H9 (cell line): ENCODE measurements at regions not wholly inside any gene's neighbourhood (a gene's known extent, or its start where the extent isn't known, plus 50 kb on each side); places are given as distances from the start of the nearest gene placed in this dataset.

ENCODE experiments used
- DNase-seq: peaks from one replicate; pipeline ENCODE4 v3.0.0-alpha.2; 2017
- H2AFZ ChIP-seq: one replicate; pipeline ENCODE4 v1.6.1; 2013; ENCODE audit warnings: mild to moderate bottlenecking, low read length, control low read depth, moderate library complexity
- H2AK5ac ChIP-seq: 2 replicates; pipeline ENCODE4 v1.6.1; 2013; ENCODE audit warnings: low read length, control low read depth, mixed read lengths; ENCODE audit not compliant: insufficient read length
- H2BK120ac ChIP-seq: one replicate; pipeline ENCODE4 v1.6.1; 2013; ENCODE audit warnings: low read depth, mild to moderate bottlenecking, low read length, control low read depth, inconsistent platforms; ENCODE audit not compliant: poor library complexity, severe bottlenecking
- H2BK12ac ChIP-seq: 2 replicates; pipeline ENCODE4 v1.6.1; 2013; ENCODE audit warnings: low read length, control low read depth, mixed read lengths, low read depth; ENCODE audit not compliant: insufficient read length
- H2BK15ac ChIP-seq: 2 replicates; pipeline ENCODE4 v1.6.1; 2013; ENCODE audit warnings: low read depth, low read length, control low read depth
- H2BK20ac ChIP-seq: one replicate; pipeline ENCODE4 v1.6.1; 2013; ENCODE audit warnings: low read depth, mild to moderate bottlenecking, low read length, control low read depth, inconsistent platforms; ENCODE audit not compliant: poor library complexity, severe bottlenecking
- H2BK5ac ChIP-seq: 2 replicates; pipeline ENCODE4 v1.6.1; 2013; ENCODE audit warnings: low read length, control low read depth, mixed read lengths; ENCODE audit not compliant: insufficient read length
- H3K14ac ChIP-seq: 2 replicates; pipeline ENCODE4 v1.6.1; 2013; ENCODE audit warnings: low read length, control low read depth; ENCODE audit not compliant: insufficient read depth
- H3K18ac ChIP-seq: 2 replicates; pipeline ENCODE4 v1.6.1; 2013; ENCODE audit warnings: low read depth, mild to moderate bottlenecking, mixed read lengths, low read length, control low read depth; ENCODE audit not compliant: insufficient read length
- H3K23ac ChIP-seq: 2 replicates; pipeline ENCODE4 v1.6.1; 2013; ENCODE audit warnings: low read length, control low read depth, mixed read lengths, low read depth; ENCODE audit not compliant: insufficient read length
- H3K23me2 ChIP-seq: 2 replicates; pipeline ENCODE4 v1.6.1; 2013; ENCODE audit warnings: low read depth, mild to moderate bottlenecking, mixed read lengths, low read length, control low read depth; ENCODE audit not compliant: insufficient read length, poor library complexity, severe bottlenecking
- H3K27ac ChIP-seq: 2 replicates; pipeline ENCODE4 v1.5.1; 2013; ENCODE audit warnings: low read length, control low read depth, mixed read lengths, low read depth; ENCODE audit not compliant: insufficient read length
- H3K27me3 ChIP-seq: 2 replicates; pipeline ENCODE4 v1.6.1; 2013; ENCODE audit warnings: low read length, control low read depth, inconsistent platforms; ENCODE audit not compliant: insufficient read depth
- H3K4ac ChIP-seq: 2 replicates; pipeline ENCODE4 v1.6.1; 2013; ENCODE audit warnings: low read depth, mild to moderate bottlenecking, control low read depth, inconsistent platforms, low read length, moderate library complexity
- H3K4me1 ChIP-seq: 2 replicates; pipeline ENCODE4 v1.6.1; 2013; ENCODE audit warnings: low read length, control low read depth, inconsistent platforms; ENCODE audit not compliant: insufficient read depth
- H3K4me2 ChIP-seq: 2 replicates; pipeline ENCODE4 v1.6.1; 2013; ENCODE audit warnings: low read length, control low read depth, mixed read lengths; ENCODE audit not compliant: insufficient read length, insufficient read depth
- H3K56ac ChIP-seq: 2 replicates; pipeline ENCODE4 v1.6.1; 2013; ENCODE audit warnings: low read depth, mild to moderate bottlenecking, mixed read lengths, low read length, control low read depth; ENCODE audit not compliant: insufficient read length
- H3K79me1 ChIP-seq: 2 replicates; pipeline ENCODE4 v1.6.1; 2013; ENCODE audit warnings: low read depth, mild to moderate bottlenecking, moderate library complexity, low read length, control low read depth, inconsistent platforms; ENCODE audit not compliant: insufficient read depth, poor library complexity, severe bottlenecking
- H3K79me2 ChIP-seq: 2 replicates; pipeline ENCODE4 v1.6.1; 2013; ENCODE audit warnings: low read length, control low read depth, inconsistent platforms; ENCODE audit not compliant: insufficient read depth
- H3K9ac ChIP-seq: 2 replicates; pipeline ENCODE4 v1.6.1; 2013; ENCODE audit warnings: low read length, control low read depth, mixed read lengths; ENCODE audit not compliant: insufficient read length; ENCODE audit errors: extremely low read depth
- H3K9me3 ChIP-seq: one replicate; pipeline ENCODE4 v1.6.1; 2013; ENCODE audit warnings: low read depth, low read length, inconsistent platforms; ENCODE audit not compliant: control insufficient read depth
- H3T11ph ChIP-seq: one replicate; pipeline ENCODE4 v1.6.1; 2013; ENCODE audit warnings: mild to moderate bottlenecking, low read length, control low read depth, inconsistent platforms
- H4K20me1 ChIP-seq: one replicate; pipeline ENCODE4 v1.6.1; 2013; ENCODE audit not compliant: control insufficient read depth, insufficient read length, insufficient read depth
- H4K5ac ChIP-seq: 2 replicates; pipeline ENCODE4 v1.6.1; 2013; ENCODE audit warnings: low read depth, mild to moderate bottlenecking, mixed read lengths, low read length, control low read depth; ENCODE audit not compliant: insufficient read length
- H4K8ac ChIP-seq: replicated peaks from 2 replicates; pipeline ENCODE4 v1.6.1; 2013; ENCODE audit warnings: low read length, control low read depth, mixed read lengths, low read depth; ENCODE audit not compliant: insufficient read length
- H4K91ac ChIP-seq: 2 replicates; pipeline ENCODE4 v1.6.1; 2013; ENCODE audit warnings: low read depth, mild to moderate bottlenecking, moderate library complexity, mixed read lengths, low read length, control low read depth; ENCODE audit not compliant: insufficient read length
- H3K27ac Mint-ChIP-seq, 3 experiments: 2 replicates in 2 of 3; 3 replicates in 1 of 3; pipeline ENCODE4 v1.8.0; 2020 to 2021; ENCODE audit warnings: mixed read lengths in 3 of 3, mild to moderate bottlenecking in 1 of 3, moderate library complexity in 1 of 3
- H3K27me3 Mint-ChIP-seq: 2 replicates; pipeline ENCODE4 v1.8.0; 2021; ENCODE audit warnings: low read depth, mild to moderate bottlenecking, moderate library complexity, mixed read lengths
- H3K36me3 Mint-ChIP-seq, 3 experiments: 2 replicates in 2 of 3; 3 replicates in 1 of 3; pipeline ENCODE4 v1.8.0; 2020 to 2021; ENCODE audit warnings: low read depth in 3 of 3, mixed read lengths in 3 of 3; ENCODE audit not compliant: insufficient read depth in 1 of 3
- H3K4me1 Mint-ChIP-seq, 2 experiments: 2 replicates each; pipeline ENCODE4 v1.8.0; 2020; ENCODE audit warnings: mixed read lengths in 2 of 2
- H3K4me3 Mint-ChIP-seq, 2 experiments: 2 replicates in 1 of 2; 3 replicates in 1 of 2; pipeline ENCODE4 v1.8.0; 2020 to 2021; ENCODE audit warnings: mild to moderate bottlenecking in 2 of 2, mixed read lengths in 2 of 2, moderate library complexity in 1 of 2
- H3K9me3 Mint-ChIP-seq, 2 experiments: 2 replicates in 1 of 2; 3 replicates in 1 of 2; pipeline ENCODE4 v1.8.0; 2020; ENCODE audit warnings: mild to moderate bottlenecking in 2 of 2, mixed read lengths in 2 of 2, moderate library complexity in 1 of 2
- TF ChIP-seq, protein P1 (sequence below): fragments of 200-600 bp; sonication (generic); conservative IDR thresholded peaks from 3 replicates; pipeline ENCODE4 v1.8.0; 2021; ENCODE audit warnings: antibody characterized with exemption, mild to moderate bottlenecking

DNA sequence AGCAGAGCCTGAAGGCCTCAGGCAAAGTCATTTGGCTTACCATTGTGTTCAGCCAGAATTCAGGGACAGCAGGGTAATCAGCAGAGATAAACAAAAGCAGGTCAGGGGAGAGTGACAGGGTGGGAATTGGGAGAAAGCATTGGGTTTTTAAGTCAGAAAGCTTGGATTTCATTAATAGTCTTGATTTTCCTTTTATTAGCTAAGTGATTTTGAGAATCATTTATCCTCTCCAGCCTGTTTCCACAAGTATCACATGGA, 410.1 kb downstream of the HNRNPD start:
- Mint-ChIP-seq H3K27ac (peak overlapping the region in 1 of 3 experiments; percentile 45; a peak in 1 of 7 replicates), H3K4me3 (no peak overlapping the region), H3K9me3 (no peaks in the 10 kb centered on the region), H3K4me1 (peaks cover 12 to 14% of the 10 kb centered on the region in 2 experiments), H3K27me3 (no peaks in the 10 kb centered on the region), H3K36me3 (no peaks in the 10 kb centered on the region)
- no peak overlapping the region for H2BK5ac ChIP-seq
- no peak overlapping the region for H3K4me2 ChIP-seq
- TF ChIP-seq, protein P1, sequence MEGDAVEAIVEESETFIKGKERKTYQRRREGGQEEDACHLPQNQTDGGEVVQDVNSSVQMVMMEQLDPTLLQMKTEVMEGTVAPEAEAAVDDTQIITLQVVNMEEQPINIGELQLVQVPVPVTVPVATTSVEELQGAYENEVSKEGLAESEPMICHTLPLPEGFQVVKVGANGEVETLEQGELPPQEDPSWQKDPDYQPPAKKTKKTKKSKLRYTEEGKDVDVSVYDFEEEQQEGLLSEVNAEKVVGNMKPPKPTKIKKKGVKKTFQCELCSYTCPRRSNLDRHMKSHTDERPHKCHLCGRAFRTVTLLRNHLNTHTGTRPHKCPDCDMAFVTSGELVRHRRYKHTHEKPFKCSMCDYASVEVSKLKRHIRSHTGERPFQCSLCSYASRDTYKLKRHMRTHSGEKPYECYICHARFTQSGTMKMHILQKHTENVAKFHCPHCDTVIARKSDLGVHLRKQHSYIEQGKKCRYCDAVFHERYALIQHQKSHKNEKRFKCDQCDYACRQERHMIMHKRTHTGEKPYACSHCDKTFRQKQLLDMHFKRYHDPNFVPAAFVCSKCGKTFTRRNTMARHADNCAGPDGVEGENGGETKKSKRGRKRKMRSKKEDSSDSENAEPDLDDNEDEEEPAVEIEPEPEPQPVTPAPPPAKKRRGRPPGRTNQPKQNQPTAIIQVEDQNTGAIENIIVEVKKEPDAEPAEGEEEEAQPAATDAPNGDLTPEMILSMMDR = no peak
- no peak overlapping the region for H2AK5ac ChIP-seq
- no peak overlapping the region for H3T11ph ChIP-seq
- no peak overlapping the region for H2BK20ac ChIP-seq
- no peaks in the 10 kb centered on the region for H4K20me1 ChIP-seq
- no peaks in the 10 kb centered on the region for H3K27me3 ChIP-seq
- H3K4ac ChIP-seq = no peak overlapping the region
- H2BK12ac ChIP-seq = no peak overlapping the region
- H4K8ac ChIP-seq = no peak overlapping the region
- no peak overlapping the region for H4K91ac ChIP-seq
- DNase-seq = no peak
- no peak overlapping the region for H3K56ac ChIP-seq
- no peaks in the 10 kb centered on the region for H3K79me1 ChIP-seq
- no peak overlapping the region for H3K27ac ChIP-seq
- H3K14ac ChIP-seq = no peak overlapping the region
- no peaks in the 10 kb centered on the region for H3K23me2 ChIP-seq
- H3K9ac ChIP-seq = no peak overlapping the region
- H3K4me1 ChIP-seq = no peaks in the 10 kb centered on the region
- no peaks in the 10 kb centered on the region for H3K9me3 ChIP-seq
- no peak overlapping the region for H2BK15ac ChIP-seq
- H2AFZ ChIP-seq = no peak overlapping the region
- H3K18ac ChIP-seq = no peak overlapping the region
- no peak overlapping the region for H2BK120ac ChIP-seq
- no peak overlapping the region for H3K23ac ChIP-seq
- H4K5ac ChIP-seq = no peak overlapping the region
- no peaks in the 10 kb centered on the region for H3K79me2 ChIP-seq
